ENCODE measurements at regions not wholly inside any gene's neighbourhood (a gene's known extent, or its start where the extent isn't known, plus 50 kb on each side); places are given as distances from the start of the nearest gene placed in this dataset.
"Not testable (repeated sequence)": the region's sequence is repeated elsewhere in the genome, so short reads cannot be mapped to it uniquely, and the experiment has no call there.

DNA sequence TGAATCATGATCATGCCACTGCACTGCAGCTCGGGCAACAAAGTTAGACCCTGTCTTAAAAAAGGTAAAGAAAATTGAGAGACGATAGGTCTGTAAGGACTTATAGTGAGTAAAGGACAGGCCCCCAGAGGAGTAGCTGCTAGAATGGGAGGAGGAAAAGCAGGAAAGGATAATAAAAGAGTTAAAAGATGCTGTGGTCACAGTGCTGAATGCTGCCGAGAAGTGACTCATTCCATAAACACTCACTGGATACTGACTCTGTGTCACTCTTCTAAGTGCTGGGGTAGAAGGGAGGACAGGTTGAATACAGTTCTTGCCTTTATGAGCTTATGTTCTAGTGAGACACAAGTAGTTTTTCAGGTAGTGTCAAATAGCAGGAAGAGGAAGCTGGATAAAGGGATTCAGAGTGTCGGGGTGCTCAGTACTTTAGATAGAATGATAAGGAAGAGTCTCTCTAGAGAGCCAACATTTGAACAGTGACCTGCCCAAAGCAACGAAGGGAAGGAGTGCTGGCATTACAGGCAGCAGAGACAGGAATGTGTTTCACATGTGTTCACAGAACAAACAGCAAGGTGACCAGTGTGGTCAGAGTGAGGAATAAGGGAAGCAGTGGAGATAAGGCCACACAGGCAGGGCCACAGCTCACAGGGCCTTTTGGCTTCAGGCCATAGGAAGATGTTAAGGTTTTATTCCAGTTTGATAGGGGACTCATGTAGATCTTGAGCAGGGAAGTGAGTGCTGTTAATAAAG, 1240.5 kb downstream of the UQCRFS1 start:
- no peak for DNase-seq

DNA sequence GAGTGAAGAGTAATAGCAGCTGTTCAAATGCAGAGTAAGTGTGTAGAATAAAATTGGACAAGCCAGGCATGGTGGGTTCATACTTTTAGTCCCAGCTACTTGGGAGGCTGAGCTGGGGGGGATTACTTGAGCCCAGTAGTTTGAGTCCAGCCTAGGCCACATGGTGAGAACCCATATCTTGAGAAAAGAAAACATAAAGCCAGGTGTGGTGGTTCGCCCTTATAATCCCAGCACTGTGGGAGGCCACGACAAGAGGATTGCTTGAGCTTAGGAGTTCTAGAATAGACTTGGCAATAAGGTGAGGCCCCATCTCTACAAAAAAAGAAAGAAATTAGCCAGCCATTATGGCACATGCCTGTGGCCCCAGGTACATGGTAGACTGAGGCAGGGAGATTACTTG, 1241.1 kb downstream of the UQCRFS1 start:
- DNase-seq = no peak

DNA sequence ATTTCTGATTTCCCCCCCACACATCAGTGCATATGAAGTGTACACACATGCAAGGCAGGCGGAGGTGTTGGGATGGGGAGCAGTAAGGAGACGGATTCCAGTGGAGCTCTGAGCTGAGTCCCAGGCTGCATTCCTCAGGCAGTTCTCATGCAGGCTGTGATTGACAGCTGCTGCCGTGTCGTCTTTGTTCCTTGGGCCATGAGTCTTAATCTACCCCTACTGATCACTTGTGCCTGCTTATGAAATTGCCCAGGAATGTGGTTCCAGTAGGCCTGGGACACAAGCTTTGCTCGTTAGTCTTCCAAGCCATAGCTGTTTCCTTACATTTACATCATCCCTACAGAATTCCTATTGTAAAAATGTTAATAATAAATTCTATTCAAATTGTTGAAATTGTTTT, 1241.9 kb downstream of the UQCRFS1 start:
- no peak for DNase-seq

DNA sequence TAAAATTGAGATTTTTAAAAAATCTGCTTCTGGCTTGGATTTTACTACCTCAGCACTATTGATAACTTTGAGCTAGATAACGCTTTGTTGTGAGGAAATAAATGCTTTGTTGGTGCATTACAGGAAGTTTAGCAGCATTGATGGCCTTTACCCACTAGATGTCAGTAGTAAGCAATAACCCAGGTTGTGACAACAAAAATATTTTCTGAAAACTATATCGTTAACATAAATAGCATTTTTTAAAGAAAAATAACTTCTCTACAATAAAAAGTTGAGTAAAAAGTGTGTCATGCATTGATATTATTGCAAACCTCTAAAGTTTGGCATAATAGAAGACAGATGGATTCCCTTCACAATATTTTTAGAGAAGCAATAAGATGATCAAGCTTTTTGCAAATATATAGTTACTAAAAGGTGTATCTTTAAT, 1246.5 kb downstream of the UQCRFS1 start:
- DNase-seq = peak; percentile 9 to 18

DNA sequence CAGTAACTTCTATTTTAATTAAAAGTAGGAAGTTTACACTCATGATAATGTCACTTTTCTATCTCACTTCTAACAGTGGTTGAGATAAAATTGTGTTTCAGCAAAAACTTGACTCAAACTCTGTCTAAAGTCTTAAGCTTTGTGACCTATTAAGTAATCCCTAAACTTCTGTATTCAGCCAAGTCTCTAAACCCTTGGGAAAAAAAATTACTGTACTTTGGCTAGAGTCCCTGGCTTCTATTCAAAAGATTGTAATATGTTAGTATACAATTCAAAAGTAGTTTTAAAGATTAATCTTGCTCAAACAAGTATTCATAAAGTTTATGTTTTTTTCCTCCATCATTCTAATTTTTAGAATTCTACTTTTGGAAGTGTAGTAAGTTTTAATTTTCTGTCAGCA, 1248.8 kb downstream of the UQCRFS1 start:
- no peak for DNase-seq

DNA sequence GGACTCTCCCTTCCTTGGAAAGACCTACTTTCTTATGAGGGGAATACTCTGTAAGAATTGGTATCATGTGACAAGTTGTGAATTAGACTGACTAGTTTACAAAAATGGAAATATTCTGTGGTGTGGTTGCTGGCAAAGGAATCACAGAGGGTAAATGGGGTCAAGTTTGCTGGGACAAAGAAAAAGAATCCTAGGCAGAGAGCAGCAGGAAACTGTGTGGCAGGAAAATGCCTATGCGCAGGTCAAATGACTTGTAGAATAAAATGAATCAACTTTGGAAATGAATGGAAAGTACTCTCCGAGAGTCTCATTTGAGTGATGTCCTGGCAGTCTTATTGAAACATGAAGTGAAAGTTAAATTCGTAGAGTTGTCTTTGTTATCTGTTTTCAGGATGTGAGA, 1250.7 kb downstream of the UQCRFS1 start:
- DNase-seq = no peak

DNA sequence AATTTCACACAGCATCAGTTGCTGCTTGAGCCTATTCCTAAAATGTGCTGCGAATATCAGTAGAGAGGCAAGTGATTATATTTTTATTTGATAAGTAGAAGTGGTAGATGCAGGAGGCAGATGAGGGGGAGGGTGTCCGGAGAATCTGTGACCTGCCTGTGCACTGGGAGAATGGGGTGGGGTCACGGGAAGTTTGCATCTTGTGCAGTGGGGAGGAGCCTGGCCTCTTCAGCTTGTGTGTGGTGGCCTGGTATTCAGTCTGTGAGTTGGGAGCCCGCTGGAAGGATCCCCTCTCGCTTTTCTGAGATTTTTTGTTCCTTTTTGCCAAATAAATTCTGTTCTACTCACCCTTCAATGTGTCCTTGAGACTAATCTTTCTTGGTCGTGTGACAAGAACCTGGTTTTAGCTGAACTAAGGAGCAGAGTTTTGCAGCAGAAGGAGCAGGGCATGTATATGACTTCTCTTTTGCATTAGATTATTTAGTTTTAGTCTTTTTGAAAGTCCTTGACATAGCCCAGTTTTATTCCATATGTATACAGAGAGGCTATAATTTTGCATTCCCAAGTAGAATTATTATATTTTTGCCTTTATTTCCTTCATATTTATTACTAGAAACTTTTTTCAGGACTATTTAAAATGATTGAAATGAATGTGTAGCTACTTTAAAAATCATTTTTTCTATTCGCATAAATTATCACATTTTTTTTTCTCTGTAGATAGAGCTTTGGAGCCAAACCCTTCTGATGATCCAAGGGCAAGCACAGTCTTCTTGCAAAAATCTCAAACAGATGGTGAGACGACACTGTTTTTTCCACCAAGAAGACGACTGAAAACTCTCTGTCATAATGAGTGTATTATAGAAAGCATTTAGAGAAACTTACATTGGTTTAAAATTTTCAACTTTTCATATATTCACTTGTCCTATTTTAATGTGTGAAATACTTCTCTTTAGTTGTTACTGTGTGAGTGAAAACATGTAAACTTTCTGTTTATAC, 1257.2 kb downstream of the UQCRFS1 start:
- no peak for DNase-seq

DNA sequence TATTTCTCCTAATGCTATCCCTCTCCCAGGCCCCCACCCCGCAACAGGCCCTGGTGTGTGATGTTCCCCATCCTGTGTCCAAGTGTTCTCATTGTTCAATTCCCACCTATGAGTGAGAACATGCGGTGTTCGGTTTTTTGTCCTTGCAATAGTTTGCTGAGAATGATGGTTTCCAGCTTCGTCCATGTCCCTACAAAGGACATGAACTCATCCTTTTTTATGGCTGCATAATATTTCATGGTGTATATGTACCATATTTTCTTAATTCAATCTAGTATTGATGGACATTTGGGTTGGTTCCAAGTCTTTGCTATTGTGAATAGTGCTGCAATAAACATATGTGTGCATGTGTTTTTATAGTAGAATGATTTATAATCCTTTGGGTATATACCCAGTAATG, 1270.3 kb downstream of the UQCRFS1 start:
- DNase-seq = not testable (repeated sequence)

DNA sequence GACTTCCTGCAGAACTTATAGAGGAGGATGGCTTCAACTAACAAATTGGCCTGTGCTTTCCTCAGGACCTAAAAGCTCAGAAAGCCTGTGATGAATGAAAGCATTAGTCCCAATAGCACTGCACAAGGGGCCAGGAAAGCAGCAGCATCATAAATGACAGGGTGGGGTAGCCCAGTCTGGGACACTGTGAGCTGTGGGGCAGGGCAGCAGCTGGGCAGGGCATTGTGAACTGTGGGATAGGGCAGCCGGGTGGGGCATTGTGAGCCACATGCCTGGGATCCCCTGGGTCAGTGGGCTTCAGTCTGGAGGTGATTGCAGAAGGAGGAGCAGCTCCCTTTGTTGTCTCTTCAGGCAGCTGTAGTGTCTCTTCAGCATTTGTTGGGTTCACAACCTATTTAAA, 1276.8 kb downstream of the UQCRFS1 start:
- no peak for DNase-seq

DNA sequence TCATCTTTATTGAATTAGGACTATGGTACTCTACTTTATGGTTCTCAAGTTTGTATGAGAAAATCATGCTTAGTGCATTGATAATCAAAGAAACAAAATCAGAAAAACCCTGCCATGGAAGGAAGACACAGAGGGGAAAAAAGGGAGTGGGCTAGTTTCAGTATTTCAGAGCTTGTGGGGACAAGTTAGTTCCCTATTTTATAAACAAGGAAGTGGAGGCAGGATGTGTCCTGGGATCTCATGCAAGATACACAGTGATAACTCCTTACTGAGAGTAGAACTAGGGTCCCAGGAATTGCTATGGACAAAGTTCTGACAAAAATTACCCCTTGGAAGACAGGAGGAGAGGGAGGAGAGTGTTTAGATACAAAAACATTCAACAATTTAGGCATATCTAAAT, 1277.3 kb downstream of the UQCRFS1 start:
- DNase-seq = no peak

DNA sequence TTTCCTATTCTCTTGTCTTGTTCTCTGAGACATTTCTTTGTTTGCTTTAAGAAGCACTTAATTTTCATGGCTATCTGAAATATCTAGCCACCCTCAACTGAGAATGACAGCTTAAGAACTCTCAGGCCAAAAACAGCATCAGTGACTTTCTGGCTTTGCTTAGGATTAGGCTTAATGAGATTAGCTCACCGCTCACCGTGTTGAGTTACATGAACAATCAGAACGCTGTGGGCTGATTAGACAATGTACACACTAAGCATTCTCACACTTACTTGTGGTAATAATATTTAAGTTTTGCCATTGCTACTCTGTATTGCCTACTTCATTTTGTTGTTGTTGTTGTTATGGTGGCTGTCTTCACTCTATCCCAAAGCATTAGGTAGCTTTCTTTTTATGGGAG, 1283.6 kb downstream of the UQCRFS1 start:
- no peak for DNase-seq

DNA sequence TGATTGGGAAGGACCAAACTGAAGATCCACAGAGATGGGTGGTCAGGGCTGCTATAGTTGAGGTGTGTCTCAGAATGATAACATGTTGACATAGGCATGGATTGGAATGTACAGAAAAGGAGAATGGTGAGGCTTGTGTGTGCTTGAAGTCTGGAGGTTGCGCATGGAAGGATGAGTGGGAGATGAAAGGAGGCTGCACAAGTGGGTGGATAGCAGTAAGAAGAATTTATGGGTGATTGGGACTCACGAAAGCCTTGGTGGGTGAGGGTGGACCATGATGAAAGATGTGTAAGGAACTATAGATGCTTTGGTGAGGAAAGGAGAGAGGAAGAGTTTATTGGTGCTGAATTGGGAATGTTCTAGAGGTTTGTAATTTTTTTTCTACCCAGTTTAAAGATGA, 1287.7 kb downstream of the UQCRFS1 start:
- DNase-seq = no peak

DNA sequence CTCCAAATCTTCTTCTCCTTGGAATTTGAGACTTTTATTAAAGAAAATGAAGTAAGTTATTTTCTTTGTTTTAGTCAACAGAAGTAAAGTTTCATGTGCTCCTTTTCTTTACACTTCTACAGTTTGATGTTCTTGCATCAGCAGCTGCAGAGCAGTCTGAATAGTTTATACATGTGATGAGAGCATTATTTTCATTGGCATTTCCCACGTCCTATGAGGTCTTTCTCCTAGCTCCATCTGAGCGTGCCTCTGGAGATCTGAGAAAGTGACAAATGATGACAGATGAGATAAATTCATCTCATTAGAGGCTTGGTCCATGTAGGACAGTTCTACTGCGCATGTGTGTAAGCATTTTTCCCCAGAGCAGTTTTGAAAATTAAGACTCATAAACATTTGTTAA, 1290.0 kb downstream of the UQCRFS1 start:
- DNase-seq = no peak

DNA sequence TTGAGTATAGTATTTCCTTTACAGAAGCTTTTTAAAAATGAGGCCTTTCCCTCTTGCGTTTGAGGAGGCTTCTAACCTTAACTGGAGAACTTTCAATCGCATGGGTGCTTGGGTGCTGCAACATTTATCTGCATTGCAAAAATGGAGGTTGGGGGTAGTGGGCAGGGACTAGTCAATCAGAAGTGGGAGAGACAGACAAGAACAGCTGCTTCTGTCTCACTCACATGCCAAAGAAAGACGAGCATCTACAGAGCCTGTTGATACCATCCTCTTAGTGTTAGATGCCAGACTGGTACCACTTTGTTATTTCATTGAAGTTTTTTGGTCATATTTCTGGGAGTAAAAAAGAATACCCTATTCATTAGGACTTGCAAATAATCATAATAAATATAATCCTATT, 1292.2 kb downstream of the UQCRFS1 start:
- no peak for DNase-seq

DNA sequence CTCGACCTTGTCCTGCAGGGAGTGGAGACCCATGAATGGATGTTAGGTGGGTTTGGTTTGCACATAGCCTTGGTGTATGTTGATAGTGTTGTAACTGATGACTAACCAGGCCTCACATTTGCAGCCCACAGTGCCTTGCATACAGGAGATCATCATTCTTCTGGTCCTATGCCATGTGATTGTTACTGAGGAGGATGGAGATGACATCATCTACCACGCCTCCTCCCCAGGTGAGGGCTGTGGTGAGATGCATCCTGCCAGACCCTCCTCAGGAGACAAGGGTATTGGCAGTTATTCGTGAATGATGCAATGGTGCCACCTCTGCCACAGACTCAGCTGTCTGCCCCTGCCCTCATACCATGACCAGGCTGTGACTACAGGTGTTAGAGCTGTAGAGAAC, 1294.1 kb downstream of the UQCRFS1 start:
- DNase-seq = no peak

DNA sequence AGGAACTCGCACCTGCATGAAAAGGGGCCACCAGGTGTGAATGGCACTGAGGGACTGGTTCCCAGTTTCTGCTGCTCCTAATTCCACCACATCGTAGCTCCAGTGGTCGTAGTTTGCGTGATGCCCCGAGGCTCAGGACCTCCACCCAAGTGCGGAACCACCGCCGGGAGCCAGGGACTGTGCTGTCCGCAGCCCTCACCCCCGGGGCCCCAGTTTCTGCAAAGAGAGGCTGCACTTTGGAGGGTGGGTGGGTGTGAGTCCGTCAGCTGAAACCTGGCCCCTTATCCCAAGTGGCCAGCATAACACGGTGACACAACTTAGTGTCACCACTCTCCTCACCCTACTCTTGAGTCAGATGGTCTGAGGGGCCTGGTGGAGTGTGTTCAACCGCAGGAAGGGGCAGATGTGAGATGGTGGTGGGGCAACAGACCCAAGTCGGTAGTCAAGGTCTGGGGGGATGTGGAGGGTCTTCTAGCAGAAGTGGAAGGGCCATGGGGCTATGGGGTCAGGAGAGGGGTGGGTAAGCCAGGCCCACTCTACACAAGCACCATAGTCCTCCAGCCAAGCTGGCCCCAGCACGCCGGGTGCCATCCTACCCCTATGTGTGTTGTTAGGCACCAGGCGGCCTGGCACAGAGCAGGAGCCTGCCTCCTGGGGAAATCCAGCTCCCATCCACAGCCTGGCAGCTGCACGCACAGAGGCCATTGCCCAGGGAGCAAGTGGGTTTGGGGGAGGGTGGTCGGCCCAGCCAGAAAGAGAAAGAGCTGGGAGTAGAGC, 1301.6 kb downstream of the UQCRFS1 start:
- DNase-seq = no peak

DNA sequence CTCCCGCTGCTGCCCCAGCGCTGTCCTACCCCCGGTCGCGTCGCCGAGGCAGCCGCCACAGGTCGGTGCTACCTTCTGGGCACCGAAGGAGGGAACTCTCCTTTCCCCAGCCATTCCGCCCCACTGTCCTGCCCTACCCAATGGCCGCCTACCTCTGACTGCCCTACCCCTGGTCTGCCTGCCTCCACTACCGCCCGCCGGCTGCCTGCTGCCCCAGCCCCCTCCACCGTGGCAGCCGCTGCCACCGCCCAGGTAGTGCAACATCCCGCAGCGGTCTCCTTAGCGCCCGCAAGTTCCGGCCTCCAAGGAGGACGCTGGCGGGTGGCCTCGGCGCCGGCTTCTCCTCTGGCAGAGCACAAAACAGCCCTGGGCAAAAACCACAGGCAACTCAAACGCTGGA, 1303.1 kb downstream of the UQCRFS1 start:
- no peak for DNase-seq

DNA sequence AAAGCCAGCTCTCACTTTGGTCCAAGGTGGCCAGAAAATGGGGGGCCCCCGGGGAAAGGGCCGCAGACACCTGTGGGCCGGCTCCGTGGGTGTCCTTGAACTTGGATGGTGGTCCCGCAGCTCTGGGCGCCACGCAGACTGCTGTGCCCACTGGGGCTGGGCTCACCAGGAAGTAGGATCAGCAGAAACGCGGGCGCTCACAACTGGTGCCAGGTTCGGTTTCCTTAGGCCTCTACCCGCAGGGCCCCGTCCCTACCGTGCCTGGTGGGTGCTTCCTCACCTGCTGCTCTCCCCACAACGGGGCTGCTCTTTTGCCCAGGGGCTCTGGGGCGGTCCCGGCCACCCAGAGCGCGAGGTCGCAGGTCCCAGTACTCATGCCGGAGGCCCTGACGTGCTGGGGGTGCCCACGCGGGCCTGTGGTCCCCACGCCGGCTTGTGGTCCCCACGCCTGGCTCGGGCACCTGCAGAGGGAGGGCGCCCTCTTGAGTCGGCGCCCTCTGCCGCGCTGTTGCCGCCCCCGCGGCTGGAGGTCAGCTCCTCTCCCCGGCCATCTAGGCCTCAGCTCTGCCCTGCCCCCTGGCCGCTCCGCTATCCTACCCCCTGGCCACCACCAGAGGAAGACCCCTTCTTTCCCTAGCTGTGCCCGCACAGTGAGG, 1303.6 kb downstream of the UQCRFS1 start:
- no peak for DNase-seq

DNA sequence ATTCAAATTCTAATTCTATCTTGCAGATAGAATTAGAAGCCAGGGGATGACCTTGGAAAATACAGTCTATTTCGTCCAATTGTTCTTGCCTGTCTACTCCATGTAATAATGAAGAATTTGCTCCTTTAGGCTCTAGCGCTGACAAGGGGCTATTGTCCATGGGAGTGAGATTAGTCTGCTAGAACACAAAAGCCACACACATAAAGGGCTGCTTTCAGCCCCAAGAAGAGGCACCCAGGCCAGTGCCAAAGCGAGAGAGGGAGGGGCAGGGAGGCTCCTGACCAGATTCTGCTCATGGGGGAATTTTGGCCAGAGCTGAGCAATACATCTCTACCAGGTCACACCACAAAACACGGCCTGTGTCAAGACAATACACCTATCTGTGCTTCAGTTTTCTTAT, 1306.9 kb downstream of the UQCRFS1 start:
- no peak for DNase-seq

DNA sequence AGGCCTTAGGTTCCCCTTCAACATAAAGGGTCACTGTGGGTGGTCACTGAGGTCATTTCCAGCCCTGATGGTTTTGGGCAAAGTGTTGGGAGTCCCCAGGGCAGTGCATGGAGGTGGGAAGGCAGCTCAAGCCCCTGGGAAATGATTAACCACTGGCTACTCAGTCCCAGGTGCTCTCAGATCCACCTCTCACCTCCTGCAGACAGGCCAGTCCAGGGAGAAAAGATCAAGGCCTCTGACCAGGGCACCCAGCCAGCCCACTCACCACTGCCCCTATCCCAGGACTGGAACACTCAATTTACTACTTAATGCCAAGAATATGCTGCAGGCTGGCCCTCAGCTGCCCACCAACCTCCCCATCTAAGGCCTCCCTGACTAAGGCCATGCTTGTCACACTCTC, 1307.9 kb downstream of the UQCRFS1 start:
- DNase-seq = no peak

DNA sequence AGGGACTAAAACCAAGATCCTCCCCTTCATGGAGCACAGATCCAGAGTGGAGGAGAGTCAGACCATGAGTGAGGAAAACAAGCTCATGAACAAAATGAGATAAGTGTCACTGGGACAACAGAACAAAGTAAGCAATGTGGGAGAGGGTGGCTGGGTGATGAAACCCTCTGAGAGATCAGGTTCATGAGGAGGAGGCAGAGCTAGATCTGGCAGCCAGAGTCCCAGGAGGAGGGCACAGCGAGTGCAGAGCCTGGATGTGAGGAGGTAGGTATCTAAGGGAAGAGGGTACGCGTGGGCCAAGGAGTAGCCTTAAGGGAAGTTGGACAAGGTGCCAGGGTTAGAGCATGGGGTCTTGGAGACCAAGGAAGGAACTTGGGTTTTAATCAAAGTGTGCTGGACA, 1311.9 kb downstream of the UQCRFS1 start:
- DNase-seq = no peak

DNA sequence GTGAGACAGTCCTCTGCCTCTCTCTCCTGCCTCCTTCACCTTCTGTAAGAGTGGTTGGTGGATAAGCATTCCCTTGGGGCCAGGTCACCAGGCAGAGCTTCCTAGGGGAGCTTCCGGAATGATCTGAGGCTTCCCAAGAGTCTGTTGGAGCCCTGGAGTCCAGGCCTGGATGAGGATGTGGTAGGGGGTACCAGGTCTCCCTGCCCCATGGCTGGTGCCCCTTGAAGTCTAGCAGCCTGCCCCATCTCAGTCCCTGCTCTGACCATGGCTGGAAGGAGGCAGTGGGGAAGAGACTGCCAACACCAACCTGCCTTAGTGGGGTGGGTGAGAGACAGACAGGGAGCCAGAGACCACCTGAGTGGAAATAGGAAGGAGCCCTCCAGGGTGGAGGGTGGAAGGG, 1316.9 kb downstream of the UQCRFS1 start:
- DNase-seq = no peak
